H1 (cell line): ENCODE measurements at regions not wholly inside any gene's neighbourhood (a gene's known extent, or its start where the extent isn't known, plus 50 kb on each side); places are given as distances from the start of the nearest gene placed in this dataset.

Source experiments
- ASH2L ChIP-seq: fragments of 200-600, 300-600 bp; sonication (generic); IDR thresholded peaks from one replicate; pipeline ENCODE4 v1.7.1; 2017; ENCODE audit warnings: low read length
- BCL11A ChIP-seq, 2 experiments: IDR thresholded peaks; one replicate each; pipeline ENCODE4 v1.6.1; 2011; ENCODE audit warnings: low read depth in 2 of 2, low read length in 2 of 2, mild to moderate bottlenecking in 2 of 2
- CBX5 ChIP-seq: fragments of 300-800, 300-1000 bp; sonication (generic); IDR thresholded peaks from 2 replicates; pipeline ENCODE4 v1.7.1; 2016; ENCODE audit warnings: antibody characterized with exemption, low read length, low read depth
- CHD2 ChIP-seq: IDR thresholded peaks from 2 replicates; pipeline ENCODE4 v1.6.1; 2012; ENCODE audit warnings: low read length, improper control_type of control experiment
- CREB1 ChIP-seq: IDR thresholded peaks from 2 replicates; pipeline ENCODE4 v1.6.1; 2012; ENCODE audit warnings: inconsistent platforms
- CTBP2 ChIP-seq: IDR thresholded peaks from 2 replicates; pipeline ENCODE4 v1.7.0; 2011; ENCODE audit warnings: borderline replicate concordance, mild to moderate bottlenecking, moderate library complexity, mixed read lengths, low read length; ENCODE audit not compliant: insufficient read depth, insufficient read length
- EP300 ChIP-seq, 2 experiments: IDR thresholded peaks; 1 replicate in 1 of 2; 2 replicates in 1 of 2; pipeline ENCODE4 v1.6.1; 2011 to 2012; ENCODE audit warnings: low read depth in 2 of 2, low read length in 2 of 2, mild to moderate bottlenecking in 2 of 2, borderline replicate concordance in 1 of 2, inconsistent platforms in 1 of 2, moderate library complexity in 1 of 2
- HDAC2 ChIP-seq, 2 experiments: fragments of 300-600 bp in 1 of 2; sonication (generic) in 1 of 2; IDR thresholded peaks; 2 replicates each; pipeline ENCODE4 v1.6.1; 2011 to 2012; ENCODE audit warnings: low read depth in 2 of 2, low read length in 2 of 2, mild to moderate bottlenecking in 2 of 2, moderate library complexity in 2 of 2, borderline replicate concordance in 1 of 2, inconsistent platforms in 1 of 2
- HDAC6 ChIP-seq: IDR thresholded peaks from one replicate; pipeline ENCODE4 v1.7.1; 2012; ENCODE audit warnings: low read depth, mild to moderate bottlenecking, inconsistent platforms, low read length, moderate library complexity
- MAFK ChIP-seq: IDR thresholded peaks from 2 replicates; pipeline ENCODE4 v1.6.1; 2012; ENCODE audit warnings: low read depth, mild to moderate bottlenecking, improper control_type of control experiment, low read length
- TAF1 ChIP-seq: IDR thresholded peaks from 2 replicates; pipeline ENCODE4 v1.6.1; 2011; ENCODE audit warnings: mild to moderate bottlenecking, low read depth, low read length
- TBP ChIP-seq: IDR thresholded peaks from 2 replicates; pipeline ENCODE4 v1.6.1; 2011; ENCODE audit warnings: low read depth, low read length, improper control_type of control experiment
- TF ChIP-seq, protein P1 (sequence below): fragments of 300-600 bp; sonication (generic); IDR thresholded peaks from 2 replicates; pipeline ENCODE4 v1.7.1; 2012; ENCODE audit warnings: low read length, moderate library complexity, mild to moderate bottlenecking, inconsistent platforms; ENCODE audit not compliant: insufficient replicate concordance

DNA sequence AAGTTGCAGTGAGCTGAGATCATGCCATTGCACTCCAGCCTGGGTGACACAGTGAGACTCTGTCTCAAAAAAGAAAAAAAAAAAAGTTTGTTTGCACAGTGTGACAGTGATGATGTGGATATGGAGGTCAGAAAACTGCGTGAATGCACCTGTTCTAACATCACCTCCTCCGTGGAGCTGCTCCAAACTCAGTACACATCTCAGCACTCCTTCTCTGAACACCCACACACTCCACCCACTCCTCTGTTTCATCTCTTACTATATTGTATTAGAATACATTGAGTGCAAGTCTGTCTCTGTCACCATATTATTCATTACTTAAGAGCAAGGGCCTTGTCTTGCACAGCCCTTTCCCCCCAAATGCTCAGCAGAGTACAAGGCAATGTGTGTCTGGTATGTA lies 51.5 kb upstream of the ENPP4 start (continued):
- TF ChIP-seq, protein P1, sequence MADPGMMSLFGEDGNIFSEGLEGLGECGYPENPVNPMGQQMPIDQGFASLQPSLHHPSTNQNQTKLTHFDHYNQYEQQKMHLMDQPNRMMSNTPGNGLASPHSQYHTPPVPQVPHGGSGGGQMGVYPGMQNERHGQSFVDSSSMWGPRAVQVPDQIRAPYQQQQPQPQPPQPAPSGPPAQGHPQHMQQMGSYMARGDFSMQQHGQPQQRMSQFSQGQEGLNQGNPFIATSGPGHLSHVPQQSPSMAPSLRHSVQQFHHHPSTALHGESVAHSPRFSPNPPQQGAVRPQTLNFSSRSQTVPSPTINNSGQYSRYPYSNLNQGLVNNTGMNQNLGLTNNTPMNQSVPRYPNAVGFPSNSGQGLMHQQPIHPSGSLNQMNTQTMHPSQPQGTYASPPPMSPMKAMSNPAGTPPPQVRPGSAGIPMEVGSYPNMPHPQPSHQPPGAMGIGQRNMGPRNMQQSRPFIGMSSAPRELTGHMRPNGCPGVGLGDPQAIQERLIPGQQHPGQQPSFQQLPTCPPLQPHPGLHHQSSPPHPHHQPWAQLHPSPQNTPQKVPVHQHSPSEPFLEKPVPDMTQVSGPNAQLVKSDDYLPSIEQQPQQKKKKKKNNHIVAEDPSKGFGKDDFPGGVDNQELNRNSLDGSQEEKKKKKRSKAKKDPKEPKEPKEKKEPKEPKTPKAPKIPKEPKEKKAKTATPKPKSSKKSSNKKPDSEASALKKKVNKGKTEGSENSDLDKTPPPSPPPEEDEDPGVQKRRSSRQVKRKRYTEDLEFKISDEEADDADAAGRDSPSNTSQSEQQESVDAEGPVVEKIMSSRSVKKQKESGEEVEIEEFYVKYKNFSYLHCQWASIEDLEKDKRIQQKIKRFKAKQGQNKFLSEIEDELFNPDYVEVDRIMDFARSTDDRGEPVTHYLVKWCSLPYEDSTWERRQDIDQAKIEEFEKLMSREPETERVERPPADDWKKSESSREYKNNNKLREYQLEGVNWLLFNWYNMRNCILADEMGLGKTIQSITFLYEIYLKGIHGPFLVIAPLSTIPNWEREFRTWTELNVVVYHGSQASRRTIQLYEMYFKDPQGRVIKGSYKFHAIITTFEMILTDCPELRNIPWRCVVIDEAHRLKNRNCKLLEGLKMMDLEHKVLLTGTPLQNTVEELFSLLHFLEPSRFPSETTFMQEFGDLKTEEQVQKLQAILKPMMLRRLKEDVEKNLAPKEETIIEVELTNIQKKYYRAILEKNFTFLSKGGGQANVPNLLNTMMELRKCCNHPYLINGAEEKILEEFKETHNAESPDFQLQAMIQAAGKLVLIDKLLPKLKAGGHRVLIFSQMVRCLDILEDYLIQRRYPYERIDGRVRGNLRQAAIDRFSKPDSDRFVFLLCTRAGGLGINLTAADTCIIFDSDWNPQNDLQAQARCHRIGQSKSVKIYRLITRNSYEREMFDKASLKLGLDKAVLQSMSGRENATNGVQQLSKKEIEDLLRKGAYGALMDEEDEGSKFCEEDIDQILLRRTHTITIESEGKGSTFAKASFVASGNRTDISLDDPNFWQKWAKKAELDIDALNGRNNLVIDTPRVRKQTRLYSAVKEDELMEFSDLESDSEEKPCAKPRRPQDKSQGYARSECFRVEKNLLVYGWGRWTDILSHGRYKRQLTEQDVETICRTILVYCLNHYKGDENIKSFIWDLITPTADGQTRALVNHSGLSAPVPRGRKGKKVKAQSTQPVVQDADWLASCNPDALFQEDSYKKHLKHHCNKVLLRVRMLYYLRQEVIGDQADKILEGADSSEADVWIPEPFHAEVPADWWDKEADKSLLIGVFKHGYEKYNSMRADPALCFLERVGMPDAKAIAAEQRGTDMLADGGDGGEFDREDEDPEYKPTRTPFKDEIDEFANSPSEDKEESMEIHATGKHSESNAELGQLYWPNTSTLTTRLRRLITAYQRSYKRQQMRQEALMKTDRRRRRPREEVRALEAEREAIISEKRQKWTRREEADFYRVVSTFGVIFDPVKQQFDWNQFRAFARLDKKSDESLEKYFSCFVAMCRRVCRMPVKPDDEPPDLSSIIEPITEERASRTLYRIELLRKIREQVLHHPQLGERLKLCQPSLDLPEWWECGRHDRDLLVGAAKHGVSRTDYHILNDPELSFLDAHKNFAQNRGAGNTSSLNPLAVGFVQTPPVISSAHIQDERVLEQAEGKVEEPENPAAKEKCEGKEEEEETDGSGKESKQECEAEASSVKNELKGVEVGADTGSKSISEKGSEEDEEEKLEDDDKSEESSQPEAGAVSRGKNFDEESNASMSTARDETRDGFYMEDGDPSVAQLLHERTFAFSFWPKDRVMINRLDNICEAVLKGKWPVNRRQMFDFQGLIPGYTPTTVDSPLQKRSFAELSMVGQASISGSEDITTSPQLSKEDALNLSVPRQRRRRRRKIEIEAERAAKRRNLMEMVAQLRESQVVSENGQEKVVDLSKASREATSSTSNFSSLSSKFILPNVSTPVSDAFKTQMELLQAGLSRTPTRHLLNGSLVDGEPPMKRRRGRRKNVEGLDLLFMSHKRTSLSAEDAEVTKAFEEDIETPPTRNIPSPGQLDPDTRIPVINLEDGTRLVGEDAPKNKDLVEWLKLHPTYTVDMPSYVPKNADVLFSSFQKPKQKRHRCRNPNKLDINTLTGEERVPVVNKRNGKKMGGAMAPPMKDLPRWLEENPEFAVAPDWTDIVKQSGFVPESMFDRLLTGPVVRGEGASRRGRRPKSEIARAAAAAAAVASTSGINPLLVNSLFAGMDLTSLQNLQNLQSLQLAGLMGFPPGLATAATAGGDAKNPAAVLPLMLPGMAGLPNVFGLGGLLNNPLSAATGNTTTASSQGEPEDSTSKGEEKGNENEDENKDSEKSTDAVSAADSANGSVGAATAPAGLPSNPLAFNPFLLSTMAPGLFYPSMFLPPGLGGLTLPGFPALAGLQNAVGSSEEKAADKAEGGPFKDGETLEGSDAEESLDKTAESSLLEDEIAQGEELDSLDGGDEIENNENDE, result no peak
- TF ChIP-seq CBX5, result no peak
- no peak for TF ChIP-seq TAF1
- no peak for TF ChIP-seq MAFK
- no peak for TF ChIP-seq CREB1
- no peak for TF ChIP-seq ASH2L
- no peak for TF ChIP-seq BCL11A (IDR thresholded peaks at IDR 0.05; ENCODE audit: low read depth in 2 of 2, low read length in 2 of 2)
- TF ChIP-seq TBP, result no peak
- no peak for TF ChIP-seq EP300 (IDR thresholded peaks at IDR 0.05; ENCODE audit: borderline replicate concordance in 1 of 2, low read depth in 2 of 2, low read length in 2 of 2)
- TF ChIP-seq CTBP2, result no peak
- no peak for TF ChIP-seq HDAC2 (IDR thresholded peaks at IDR 0.05; ENCODE audit: borderline replicate concordance in 1 of 2, low read depth in 2 of 2, low read length in 2 of 2)
- no peak for TF ChIP-seq CHD2
- TF ChIP-seq HDAC6, result no peak
